GM12874 (cell line): ENCODE measurements at regions not wholly inside any gene's neighbourhood (a gene's known extent, or its start where the extent isn't known, plus 50 kb on each side); places are given as distances from the start of the nearest gene placed in this dataset.

ENCODE experiments used
- CTCF ChIP-seq: IDR thresholded peaks from 2 replicates; pipeline ENCODE4 v1.5.1; 2011; ENCODE audit warnings: low read depth, mild to moderate bottlenecking, control low read depth, low read length, moderate library complexity; ENCODE audit not compliant: insufficient read depth

DNA sequence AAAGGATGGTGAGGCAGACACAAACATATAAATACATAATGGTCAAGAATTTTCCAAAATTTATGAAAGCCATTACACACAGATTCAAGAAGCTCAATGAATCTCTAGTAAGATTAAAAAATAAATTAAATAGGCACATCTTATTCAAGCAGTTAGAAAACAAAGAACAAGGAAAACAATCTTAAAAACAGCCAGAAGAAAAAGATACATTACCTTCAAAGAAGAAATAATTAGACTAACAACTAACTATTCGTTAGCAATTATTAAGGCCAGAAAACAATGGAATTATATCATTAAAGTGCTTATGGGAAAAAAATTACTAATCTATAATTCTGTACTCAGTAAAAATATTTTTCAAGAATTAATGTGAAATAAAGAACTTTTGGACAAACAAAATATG, 593.1 kb downstream of the EBF1 start:
- no peak for TF ChIP-seq CTCF

- TF ChIP-seq CTCF = no peak
These were observed 597.0 kb downstream of the EBF1 start for GRCh38 chr5:158502686-158503085.

DNA sequence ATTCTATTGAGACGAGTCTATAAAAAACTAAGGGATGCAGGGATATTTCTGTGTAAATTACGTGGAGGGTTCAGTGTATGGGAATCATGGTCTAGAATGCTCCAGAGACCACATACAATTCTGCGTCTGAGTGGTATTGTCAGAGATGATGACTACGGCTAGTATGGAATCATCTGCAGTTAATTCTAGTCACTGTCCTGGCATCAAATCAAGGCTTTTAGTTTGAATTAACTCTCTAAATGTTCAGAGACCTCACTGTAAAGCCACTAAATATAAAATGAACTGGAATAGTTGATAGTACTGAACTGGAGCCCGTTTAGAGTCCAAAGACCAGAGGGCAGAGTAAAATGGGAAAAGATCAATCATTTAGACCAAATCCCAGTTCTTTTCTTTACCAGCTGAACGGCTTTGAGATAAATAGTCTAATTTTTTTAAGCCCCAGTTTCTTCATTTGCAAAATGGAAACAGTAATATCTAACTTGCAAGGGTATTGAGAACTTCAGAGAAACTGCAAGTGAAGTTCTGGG, 599.8 kb downstream of the EBF1 start:
- TF ChIP-seq CTCF = no peak

DNA sequence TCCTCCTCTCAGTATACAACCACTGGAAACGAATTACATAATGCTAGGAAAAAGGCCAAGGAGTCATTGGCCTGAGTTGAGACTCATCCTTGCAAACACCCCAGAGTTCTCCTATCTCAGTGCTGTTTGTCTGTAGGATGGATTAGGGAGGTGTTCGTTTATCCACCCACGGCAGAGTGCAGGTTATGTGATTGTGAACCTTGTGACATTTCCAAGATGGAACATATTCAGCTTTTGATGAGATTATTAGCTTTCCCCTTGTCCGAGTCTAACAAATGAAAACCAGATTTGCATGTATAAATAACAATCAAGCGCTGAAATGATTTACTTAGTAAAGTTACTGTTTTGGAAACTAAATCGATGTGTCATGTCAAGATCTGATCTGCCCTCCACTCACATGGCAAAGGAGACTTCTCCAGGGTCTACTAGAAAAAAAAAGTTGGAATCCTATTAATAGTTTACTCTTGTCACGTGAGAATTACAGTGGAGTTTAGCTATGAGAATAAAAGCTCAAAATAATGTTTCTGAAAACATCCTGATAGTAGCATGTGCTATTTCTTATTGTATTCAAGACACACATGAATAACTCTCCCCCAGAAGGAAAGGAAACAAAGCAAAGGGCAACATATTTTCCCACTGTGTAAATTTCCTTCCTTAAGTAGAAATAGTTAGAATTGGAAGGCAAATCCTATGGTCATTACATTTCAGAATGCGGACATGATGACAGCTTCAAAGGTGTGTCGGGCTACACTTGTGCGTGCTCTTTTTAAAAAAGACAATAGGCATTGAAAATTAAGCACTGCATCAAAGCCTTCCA, 600.4 kb downstream of the EBF1 start:
- no peak for TF ChIP-seq CTCF

DNA sequence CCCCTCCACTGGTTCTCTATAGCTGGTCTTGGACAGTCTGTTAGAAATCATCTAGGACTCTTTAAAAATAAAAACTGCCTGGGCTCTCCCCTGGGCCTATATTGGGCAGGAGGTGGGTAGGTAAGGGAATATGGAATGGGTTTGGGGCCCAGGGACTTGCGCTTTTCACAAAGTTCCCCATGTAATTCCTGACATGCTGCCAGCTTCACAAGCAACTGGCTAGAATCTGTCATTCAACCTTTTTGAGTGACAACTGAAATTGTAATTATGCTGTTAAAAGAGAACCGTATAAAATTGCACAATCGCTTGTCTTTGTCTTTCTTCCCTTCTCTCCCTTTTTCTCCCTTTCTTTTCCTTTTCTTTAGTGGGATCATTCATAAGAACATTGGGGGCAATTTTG, 603.1 kb downstream of the EBF1 start:
- no peak for TF ChIP-seq CTCF

GRCh38 chr5:158494541-158494940, 605.2 kb downstream of the EBF1 start:
- TF ChIP-seq CTCF = no peak

GRCh38 chr5:158492841-158493242, 606.9 kb downstream of the EBF1 start:
- TF ChIP-seq CTCF = no peak
